Ishikawa (cell line): ENCODE measurements at regions not wholly inside any gene's neighbourhood (a gene's known extent, or its start where the extent isn't known, plus 50 kb on each side); places are given as distances from the start of the nearest gene placed in this dataset.

ENCODE experiments used
- RAD21 ChIP-seq: IDR thresholded peaks from 2 replicates; pipeline ENCODE4 v1.6.1; 2012; ENCODE audit warnings: low read depth
- YY1 ChIP-seq: IDR thresholded peaks from 2 replicates; pipeline ENCODE4 v1.6.1; 2012; ENCODE audit warnings: low read depth

DNA sequence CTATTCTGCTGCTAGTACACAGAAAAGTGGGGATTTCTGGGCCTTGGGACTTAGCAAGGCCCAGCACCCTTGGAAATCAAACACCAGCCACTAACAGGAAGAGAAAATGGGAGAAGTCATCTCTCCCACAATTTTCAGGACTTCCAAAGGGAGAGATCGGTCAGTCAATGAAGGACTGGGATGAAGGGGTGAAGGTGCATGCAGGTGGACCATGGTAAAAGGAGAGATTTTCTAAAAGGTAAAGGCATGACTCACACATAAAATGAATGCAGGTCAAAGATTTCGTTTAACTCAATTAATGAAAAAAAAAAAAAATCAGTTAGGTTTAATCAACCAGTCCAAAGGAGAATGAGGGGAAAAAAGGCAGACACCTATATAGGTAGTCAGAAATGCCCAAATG is 176.4 kb upstream of the PROK2 start:
- no peak for TF ChIP-seq YY1
- no peak for TF ChIP-seq RAD21
